HG03039 (cell line): ENCODE measurements at regions not wholly inside any gene's neighbourhood (a gene's known extent, or its start where the extent isn't known, plus 50 kb on each side); places are given as distances from the start of the nearest gene placed in this dataset.
"Not testable (repeated sequence)": the region's sequence is repeated elsewhere in the genome, so short reads cannot be mapped to it uniquely, and the experiment has no call there.

Source experiments
- ATAC-seq: cut with Tn5 transposase; IDR thresholded peaks from one replicate; pipeline ENCODE4 v1.9.1; 2021; ENCODE audit warnings: mild to moderate bottlenecking, moderate library complexity; ENCODE audit not compliant: unreplicated experiment

- no peak for ATAC-seq
Observed at GRCh38 chr5:29239606-29240005, 1953.9 kb upstream of the CDH6 start.

DNA sequence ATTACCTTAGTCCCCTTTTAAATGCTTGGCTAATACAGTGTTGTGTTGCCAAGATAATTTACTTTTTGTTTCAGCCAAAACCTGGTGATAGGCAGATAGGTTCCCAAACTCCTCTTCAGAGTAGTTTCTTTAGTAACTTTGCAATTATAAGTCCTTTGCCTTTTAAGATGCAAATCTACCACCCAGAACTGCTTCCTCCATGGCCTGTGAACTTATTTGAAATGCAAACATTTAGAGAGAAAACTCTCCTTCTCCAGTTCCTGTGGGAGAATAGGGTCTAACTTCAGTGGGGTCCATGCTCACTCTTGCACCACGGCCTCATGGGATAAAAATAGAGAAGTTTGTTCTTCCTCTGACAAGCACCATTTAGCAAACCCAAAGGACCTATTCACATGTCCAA, 1955.4 kb upstream of the CDH6 start:
- ATAC-seq: no peak

- ATAC-seq: no peak
Observed at GRCh38 chr5:29231154-29231553, 1962.3 kb upstream of the CDH6 start.

DNA sequence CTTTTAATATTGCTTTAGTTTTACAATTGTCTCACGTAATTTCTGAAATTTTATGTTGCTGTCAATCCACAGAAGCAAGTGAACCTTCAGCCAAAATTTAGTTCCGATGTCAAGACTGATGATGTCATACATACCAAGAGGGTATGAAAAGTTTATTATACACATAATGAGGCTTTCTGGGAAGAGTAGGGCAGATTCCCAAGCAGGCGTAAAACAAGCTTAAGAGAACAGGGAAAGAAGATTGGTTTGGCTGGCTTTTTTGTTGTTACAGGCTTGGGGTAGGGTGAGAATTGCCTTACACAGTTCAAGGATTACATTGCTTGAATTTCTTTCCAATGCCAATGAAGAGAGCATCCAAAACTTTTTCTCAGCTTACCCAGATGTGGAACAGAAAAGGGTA, 1962.9 kb upstream of the CDH6 start:
- no peak for ATAC-seq

- ATAC-seq: no peak
Observed at GRCh38 chr5:29229461-29229860, 1964.0 kb upstream of the CDH6 start.

DNA sequence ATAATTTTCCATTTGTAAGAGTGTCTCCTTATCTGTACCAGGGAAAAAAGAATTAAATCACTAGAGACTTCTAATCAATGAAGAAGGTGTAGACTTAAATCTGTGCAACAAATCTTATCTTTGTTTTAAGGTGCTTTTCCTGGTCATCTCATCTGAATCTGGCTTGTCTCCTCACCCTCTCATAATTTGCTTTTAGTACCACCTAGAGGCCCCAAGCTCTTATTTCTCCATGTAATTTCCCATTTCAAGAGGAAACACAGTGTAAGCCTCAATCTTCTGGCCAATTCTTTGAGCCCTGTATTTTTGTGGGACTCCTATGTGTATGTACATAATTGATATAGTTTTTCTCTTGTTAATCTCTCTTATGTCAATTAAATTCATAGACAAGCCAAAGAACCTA, 1975.3 kb upstream of the CDH6 start:
- no peak for ATAC-seq

DNA sequence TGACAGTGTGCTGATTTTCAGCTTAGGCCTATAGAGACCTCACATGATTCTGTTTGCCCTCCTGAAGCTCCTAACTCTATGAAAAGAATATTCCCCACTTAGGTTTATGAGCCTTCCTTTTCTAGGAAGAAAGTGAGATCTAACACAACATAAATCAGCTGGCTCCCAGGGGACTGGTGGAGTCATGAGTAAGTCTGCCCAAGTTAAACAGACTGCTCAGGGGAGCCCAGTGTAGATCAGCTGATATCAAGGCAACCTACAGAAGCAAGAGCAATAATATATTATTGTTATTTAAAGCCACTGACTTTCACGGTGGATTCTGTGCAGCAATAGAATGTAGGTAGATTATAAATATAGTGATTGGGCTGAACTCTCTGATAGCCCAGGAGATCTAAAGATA, 1978.6 kb upstream of the CDH6 start:
- no peak for ATAC-seq

DNA sequence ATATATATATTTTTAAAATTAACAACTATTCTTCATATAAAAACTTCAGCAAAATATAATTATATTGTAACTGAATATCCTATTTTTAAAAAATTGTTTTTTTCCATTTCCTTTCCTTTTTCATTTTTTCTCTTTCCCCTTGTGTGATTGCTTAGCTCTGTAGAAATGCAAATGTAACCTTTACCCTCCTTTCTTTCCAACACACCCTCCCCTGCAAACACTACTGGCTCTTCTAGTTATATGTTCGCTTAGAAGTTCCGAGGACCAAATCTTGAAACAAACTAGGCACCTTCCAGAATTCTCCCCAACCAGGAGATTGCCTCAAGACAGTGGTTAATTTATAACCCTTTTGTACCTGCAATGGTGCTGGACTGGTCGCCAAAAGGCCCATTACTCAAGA, 1980.0 kb upstream of the CDH6 start:
- ATAC-seq: no peak

DNA sequence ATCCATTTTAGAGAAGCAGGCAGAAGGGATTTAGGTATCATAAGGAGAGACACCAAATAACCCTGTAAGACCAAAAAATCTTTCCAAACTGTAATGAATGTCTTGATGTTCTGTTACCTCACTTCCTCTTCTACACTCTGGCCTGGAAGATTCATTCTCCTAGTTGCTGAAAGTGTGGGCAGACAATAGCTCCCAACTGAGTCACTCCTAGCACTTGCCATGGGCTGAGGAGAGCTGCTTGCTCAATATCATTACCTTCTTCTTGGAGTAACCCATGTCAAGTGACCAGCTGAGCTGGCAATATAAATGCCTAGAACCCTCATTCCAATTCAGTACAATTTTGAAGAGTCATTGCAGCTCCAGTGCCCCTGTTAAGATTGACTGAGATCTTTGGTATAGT, 1985.5 kb upstream of the CDH6 start:
- no peak for ATAC-seq

- ATAC-seq: no peak
Observed at GRCh38 chr5:29203049-29203448, 1990.4 kb upstream of the CDH6 start.

DNA sequence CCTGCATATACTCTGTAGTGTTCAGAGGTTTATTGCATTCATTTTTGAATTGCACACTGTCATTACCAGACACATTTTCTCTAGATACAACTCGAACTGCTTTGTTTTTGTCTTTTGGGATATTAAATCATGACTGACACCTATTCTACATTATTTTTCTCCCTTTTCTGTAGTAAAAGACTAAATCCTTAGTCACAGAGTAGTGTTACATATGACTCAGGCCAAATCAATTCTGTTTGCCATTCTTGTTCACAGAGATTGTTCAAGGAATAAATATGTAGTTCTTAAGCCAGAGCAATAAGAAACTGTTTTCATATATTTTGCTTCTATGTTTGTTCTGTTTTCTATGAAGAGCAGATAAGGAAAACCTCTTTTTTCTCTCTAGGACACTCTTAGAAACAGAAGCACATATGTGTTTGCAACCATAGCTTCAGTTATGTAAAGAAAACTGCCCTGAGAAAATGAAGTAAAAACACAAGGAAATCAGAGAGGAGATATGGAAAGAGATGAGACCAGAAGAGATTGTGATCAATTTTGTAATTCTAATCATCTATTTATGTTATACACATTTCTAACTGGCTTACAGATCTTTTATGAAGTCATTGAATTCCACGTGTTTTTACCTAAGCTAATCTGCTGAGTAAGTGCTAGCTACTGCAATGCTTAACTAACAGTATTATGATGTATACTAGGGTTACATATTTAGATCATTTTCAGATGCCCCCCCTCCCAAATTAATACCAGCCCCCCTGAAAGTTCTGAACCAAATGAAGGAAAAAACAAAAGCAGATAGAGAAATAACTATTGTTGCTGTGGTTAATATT, 1995.6 kb upstream of the CDH6 start:
- no peak for ATAC-seq

DNA sequence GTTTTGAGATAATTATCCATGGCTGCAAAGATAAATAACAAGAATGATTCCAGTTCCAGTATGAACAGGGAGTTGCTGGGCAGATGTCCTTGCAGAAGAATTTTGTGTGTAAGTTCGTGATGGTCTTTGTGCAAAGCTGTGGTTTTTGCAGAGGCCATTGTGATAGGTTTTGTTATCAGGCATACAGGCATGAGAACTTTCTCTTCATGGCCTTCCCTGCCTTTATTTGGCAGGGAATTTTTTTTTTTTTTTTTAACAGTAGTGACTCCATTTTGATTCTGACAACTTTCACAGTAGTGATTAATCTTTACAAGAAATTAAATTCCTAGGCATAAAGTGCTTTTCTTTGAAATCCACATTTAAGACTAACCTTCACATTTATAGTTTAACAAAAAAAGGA, 1999.5 kb upstream of the CDH6 start:
- ATAC-seq: no peak

DNA sequence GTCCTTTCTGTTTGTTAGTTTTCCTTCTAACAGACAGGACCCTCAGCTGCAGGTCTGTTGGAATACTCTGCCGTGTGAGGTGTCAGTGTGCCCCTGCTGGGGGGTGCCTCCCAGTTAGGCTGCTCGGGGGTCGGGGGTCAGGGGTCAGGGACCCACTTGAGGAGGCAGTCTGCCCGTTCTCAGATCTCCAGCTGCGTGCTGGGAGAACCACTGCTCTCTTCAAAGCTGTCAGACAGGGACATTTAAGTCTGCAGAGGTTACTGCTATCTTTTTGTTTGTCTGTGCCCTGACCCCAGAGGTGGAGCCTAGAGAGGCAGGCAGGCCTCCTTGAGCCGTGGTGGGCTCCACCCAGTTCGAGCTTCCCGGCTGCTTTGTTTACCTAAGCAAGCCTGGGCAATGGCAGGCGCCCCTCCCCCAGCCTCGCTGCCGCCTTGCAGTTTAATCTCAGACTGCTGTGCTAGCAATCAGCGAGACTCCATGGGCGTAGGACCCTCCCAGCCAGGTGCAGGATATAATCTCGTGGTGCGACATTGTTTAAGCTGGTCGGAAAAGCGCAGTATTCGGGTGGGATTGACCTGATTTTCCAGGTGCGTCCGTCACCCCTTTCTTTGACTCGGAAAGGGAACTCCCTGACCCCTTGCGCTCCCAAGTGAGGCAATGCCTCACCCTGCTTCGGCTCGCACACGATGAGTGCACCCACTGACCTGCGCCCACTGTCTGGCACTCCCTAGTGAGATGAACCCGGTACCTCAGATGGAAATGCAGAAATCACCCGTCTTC, 2002.0 kb upstream of the CDH6 start:
- not testable (repeated sequence) for ATAC-seq

DNA sequence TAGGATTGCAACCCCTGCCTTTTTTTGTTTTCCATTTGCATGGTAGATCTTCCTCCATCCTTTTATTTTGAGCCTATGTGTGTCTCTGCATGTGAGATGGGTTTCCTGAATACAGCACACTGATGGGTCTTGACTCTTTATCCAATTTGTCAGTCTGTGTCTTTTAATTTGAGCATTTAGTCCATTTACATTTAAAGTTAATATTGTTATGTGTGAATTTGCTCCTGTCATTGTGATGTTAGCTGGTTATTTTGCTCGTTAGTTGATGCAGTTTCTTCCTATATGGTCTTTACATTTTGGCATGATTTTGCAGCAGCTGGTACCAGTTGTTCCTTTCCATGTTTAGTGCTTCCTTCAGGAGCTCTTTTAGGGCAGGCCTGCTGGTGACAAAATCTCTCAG, 2003.1 kb upstream of the CDH6 start:
- ATAC-seq: not testable (repeated sequence)

DNA sequence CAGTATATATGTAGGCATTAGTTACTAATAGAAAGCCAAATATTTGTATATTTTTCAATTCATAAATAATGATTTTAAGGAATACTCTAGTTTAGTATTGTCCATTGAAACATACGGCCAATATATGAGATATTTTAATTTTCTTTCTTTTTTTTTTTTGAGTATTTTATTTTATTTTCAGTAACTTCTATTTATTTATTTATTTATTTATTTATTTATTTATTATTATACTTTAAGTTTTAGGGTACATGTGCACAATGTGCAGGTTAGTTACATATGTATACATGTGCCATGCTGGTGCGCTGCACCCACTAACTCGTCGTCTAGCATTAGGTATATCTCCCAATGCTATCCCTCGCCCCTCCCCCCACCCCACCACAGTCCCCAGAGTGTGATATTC, 2007.1 kb upstream of the CDH6 start:
- not testable (repeated sequence) for ATAC-seq

DNA sequence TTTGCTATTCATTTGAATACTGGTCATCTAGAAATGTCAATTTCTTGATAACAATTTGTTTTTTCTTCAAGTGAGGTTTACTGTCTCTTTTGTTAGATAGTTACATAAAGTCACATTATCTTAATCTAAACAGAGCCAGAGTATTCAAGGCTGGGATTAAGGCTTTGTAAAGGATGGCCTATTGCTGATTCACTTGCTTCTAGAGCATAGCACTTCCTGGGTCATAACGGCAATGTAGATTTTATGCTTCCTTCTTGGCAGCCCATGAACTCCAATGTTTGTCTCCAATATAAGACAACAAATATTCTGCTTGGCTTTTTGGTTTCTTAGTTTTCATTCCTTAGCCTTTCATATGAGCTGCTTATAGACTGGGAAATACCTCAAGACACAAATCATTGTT, 2007.9 kb upstream of the CDH6 start:
- no peak for ATAC-seq

GRCh38 chr5:29175774-29176173, 2017.7 kb upstream of the CDH6 start:
- no peak for ATAC-seq

DNA sequence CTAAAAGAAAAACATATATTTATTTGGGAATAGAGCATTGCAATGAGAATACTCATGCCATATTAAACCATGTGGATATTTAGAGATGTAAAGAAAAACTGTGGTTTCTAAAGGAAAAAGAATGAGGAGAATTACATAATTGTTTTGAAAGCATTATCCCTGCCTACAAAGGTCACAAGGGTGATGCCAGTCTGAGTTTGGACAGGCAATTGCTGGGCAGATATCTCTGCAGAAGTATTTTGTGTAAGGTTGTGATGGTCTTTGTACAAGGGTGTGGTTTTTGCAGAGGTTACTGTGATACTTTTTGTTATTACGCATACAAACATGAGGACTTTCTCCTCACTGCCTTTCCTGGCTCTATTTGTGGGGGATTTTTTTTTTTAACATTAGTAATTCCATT, 2022.9 kb upstream of the CDH6 start:
- ATAC-seq: no peak

GRCh38 chr5:29169886-29170285, 2023.6 kb upstream of the CDH6 start:
- no peak for ATAC-seq

DNA sequence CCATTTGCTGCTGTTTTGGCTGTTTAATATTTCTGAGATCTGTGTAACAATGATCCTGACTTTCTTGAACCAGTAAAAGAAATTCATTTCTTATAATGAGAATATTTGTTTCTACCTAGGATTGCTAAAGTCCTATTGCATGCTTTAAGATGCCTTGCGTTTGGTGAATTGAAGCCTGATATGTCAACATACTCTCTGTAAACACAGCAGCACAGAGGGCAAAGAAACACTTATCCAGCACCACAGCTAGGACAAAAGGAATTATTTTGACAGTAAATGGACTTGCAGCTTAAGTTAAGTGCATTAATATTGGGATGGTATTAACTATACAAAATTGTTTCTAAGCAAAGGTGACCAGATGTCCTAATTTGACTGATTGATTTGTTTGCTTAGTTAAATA, 2031.2 kb upstream of the CDH6 start:
- ATAC-seq: no peak

DNA sequence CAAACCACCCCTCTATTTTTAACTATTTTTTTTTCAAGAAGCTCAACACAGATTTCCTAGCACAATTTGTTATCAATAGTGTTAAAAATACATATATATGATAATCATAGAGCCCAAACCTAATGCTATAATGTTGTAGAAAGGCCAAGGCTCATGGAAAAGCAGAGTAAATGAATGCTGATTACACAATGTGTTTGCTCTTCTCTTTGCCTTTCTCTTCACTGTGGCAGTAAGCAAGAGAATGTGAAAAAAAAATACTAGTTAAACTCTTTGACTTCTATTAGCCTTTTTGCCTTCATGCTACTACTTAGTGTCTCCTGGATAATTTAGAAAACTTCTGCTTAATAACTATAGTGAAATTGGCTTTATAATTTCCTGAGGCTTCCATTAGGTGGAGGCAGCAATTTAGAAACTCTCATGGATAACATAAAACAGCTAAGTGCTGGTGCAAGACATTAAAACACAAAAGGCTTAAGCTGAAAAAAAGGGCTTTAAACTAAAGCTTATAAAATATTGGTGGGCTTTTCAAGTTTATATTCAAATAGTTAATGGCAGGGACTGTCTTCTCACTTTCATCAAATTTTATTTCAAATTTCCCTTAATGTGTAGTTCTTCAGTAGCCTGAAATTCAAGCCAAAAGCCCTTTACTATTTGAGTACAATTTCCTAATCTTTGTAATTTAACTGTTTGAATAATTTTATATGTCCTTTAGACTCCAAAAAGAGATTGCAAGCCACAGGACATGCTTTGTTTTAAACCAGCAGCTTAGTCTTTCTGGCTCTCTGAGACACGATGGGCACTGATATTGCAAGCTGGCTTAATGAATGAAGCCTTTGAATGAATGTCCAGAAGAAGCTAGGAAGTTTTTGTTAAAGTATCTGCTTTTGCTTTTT, 2031.8 kb upstream of the CDH6 start:
- no peak for ATAC-seq
